Astrocyte (in vitro differentiated cells and primary cell): ENCODE measurements at regions not wholly inside any gene's neighbourhood (a gene's known extent, or its start where the extent isn't known, plus 50 kb on each side); places are given as distances from the start of the nearest gene placed in this dataset.

Experiments used
- CTCF ChIP-seq: IDR thresholded peaks from 2 replicates; pipeline ENCODE4 v1.5.1; 2011; ENCODE audit warnings: low read depth, mild to moderate bottlenecking, inconsistent platforms, low read length, moderate library complexity; ENCODE audit not compliant: insufficient read depth
- EZH2 ChIP-seq: IDR thresholded peaks from 2 replicates; pipeline ENCODE4 v1.6.1; 2012; ENCODE audit warnings: mild to moderate bottlenecking, low read length, inconsistent platforms; ENCODE audit not compliant: insufficient read depth

GRCh38 chr3:153503873-153504272 is 341.8 kb downstream of the RAP2B start:
- TF ChIP-seq CTCF = no peak
- TF ChIP-seq EZH2 = no peak
